GM10248 (cell line): ENCODE measurements at regions not wholly inside any gene's neighbourhood (a gene's known extent, or its start where the extent isn't known, plus 50 kb on each side); places are given as distances from the start of the nearest gene placed in this dataset.

Experiments used
- CTCF ChIA-PET: fragments of 300-600 bp; sonication (Branson Sonifier 250); formaldehyde crosslinking; extraction: SDS; loops from one replicate; lab custom pipeline; 2021; ENCODE audit warnings: antibody characterized with exemption; lab: Yijun Ruan, JAX
- POLR2A ChIA-PET: fragments of 350-650 bp; sonication (Branson Sonifier 250); formaldehyde crosslinking; extraction: SDS; loops from one replicate; lab custom pipeline; 2020; ENCODE audit warnings: antibody characterized with exemption; lab: Yijun Ruan, JAX
- DNase-seq: peaks from one replicate; pipeline ENCODE4 v3.0.0; 2012; ENCODE audit errors: extremely low spot score
- CTCF ChIP-seq: IDR thresholded peaks from 2 replicates; pipeline ENCODE4 v1.5.1; 2012; ENCODE audit warnings: mild to moderate bottlenecking, low read depth; ENCODE audit errors: extremely low read depth, missing control alignments, control extremely low read depth

GRCh38 chr2:240360645-240361475 lies 74.6 kb upstream of the GPC1 start:
- ChIA-PET CTCF (no interaction called here), POLR2A (no interaction called here)
- no peak for DNase-seq
- TF ChIP-seq CTCF, result no peak

- POLR2A ChIA-PET, result no interaction called here
- CTCF ChIA-PET, result no interaction called here
- DNase-seq, result no peak
These were observed 73.2 kb upstream of the GPC1 start for GRCh38 chr2:240362216-240362755.

GRCh38 chr2:240362826-240363745 lies 72.4 kb upstream of the GPC1 start:
- CTCF ChIA-PET, result no interaction called here
- no peak for TF ChIP-seq CTCF
- no peak for DNase-seq
- POLR2A ChIA-PET, result no interaction called here

More at GRCh38 chr2:240362216-240362755, 73.2 kb upstream of the GPC1 start:
- no peak for TF ChIP-seq CTCF

GRCh38 chr2:240363746-240364581 lies 71.5 kb upstream of the GPC1 start:
- DNase-seq, result no peak
- TF ChIP-seq CTCF, result no peak
- CTCF ChIA-PET, result no interaction called here
- POLR2A ChIA-PET, result no interaction called here

GRCh38 chr2:240364582-240364960 lies 70.9 kb upstream of the GPC1 start:
- POLR2A ChIA-PET, result no interaction called here

More at GRCh38 chr2:240364582-240364960, 70.9 kb upstream of the GPC1 start:
- TF ChIP-seq CTCF, result no peak
- DNase-seq, result no peak
- CTCF ChIA-PET, result no interaction called here
